PC-9 (cell line): ENCODE measurements at regions not wholly inside any gene's neighbourhood (a gene's known extent, or its start where the extent isn't known, plus 50 kb on each side); places are given as distances from the start of the nearest gene placed in this dataset.

Experiments used
- CTCF ChIP-seq: fragments of 200-600 bp; sonication (generic); conservative IDR thresholded peaks from 2 replicates; pipeline ENCODE4 v1.6.1; 2017; ENCODE audit warnings: mixed run types, antibody characterized with exemption, mild to moderate bottlenecking, moderate library complexity
- EZH2 ChIP-seq: fragments of 200-600 bp; sonication (generic); IDR thresholded peaks from 2 replicates; pipeline ENCODE4 v1.8.0; 2017; ENCODE audit warnings: antibody characterized with exemption, low read depth

DNA sequence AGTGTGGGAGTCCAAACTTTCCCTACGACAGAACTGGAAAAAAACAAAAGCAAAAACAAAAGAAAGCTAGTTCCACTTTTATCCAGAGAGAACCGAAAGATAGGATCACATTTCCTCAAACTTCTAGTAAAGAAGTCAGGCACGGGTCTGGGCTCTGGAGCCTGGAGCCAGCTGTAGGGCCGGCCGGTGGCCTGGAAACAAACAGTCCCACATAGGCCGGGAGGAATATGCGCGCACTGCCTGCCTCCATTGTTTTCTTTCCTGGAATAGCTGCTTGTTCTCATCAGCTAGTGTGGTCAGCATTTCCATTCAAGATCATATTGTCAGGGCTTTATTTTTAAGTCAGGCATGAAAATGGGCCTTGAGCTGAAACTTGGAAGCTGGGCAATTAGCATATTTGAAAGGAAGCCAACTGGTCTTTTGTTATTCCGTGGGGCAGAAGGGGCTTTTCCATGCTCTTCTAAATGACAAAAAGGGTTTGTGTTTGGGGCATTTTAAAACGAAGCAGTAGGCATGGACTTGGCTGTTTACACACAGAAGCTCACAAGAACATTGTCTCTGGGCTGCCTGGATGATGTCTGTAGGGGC is 58.7 kb upstream of the RFX8 start:
- TF ChIP-seq CTCF (no peak), EZH2 (no peak)
